Mammary epithelial cell (primary cell): ENCODE measurements at regions not wholly inside any gene's neighbourhood (a gene's known extent, or its start where the extent isn't known, plus 50 kb on each side); places are given as distances from the start of the nearest gene placed in this dataset.

Experiments
- EZH2 ChIP-seq: IDR thresholded peaks from 2 replicates; pipeline ENCODE4 v1.6.1; 2012; ENCODE audit warnings: low read length, inconsistent platforms, borderline replicate concordance
- TF ChIP-seq, protein P1 (sequence below), 2 donors: IDR thresholded peaks in 1 of 2; conservative IDR thresholded peaks in 1 of 2; 2 replicates each; pipeline ENCODE4 v1.5.1; 2011 to 2012; ENCODE audit warnings: inconsistent platforms in 2 of 2, low read length in 2 of 2, mild to moderate bottlenecking in 2 of 2, control low read depth in 1 of 2, low read depth in 1 of 2; ENCODE audit not compliant: insufficient read depth in 1 of 2; ENCODE audit errors: extremely low read depth in 1 of 2

- TF ChIP-seq, protein P1, sequence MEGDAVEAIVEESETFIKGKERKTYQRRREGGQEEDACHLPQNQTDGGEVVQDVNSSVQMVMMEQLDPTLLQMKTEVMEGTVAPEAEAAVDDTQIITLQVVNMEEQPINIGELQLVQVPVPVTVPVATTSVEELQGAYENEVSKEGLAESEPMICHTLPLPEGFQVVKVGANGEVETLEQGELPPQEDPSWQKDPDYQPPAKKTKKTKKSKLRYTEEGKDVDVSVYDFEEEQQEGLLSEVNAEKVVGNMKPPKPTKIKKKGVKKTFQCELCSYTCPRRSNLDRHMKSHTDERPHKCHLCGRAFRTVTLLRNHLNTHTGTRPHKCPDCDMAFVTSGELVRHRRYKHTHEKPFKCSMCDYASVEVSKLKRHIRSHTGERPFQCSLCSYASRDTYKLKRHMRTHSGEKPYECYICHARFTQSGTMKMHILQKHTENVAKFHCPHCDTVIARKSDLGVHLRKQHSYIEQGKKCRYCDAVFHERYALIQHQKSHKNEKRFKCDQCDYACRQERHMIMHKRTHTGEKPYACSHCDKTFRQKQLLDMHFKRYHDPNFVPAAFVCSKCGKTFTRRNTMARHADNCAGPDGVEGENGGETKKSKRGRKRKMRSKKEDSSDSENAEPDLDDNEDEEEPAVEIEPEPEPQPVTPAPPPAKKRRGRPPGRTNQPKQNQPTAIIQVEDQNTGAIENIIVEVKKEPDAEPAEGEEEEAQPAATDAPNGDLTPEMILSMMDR (conservative IDR thresholded peaks at IDR 0.05 in 1 of 2, IDR thresholded peaks at IDR 0.05 in 1 of 2; ENCODE audit: extremely low read depth in 1 of 2, insufficient read depth in 1 of 2, low read depth in 1 of 2, low read length in 2 of 2) = no peak
- TF ChIP-seq EZH2 = no peak
Observed at GRCh38 chr22:27575348-27575747, 226.2 kb downstream of the MN1 start.
